Natural killer cell (primary cell): ENCODE measurements at regions not wholly inside any gene's neighbourhood (a gene's known extent, or its start where the extent isn't known, plus 50 kb on each side); places are given as distances from the start of the nearest gene placed in this dataset.

ENCODE experiments used
- ATAC-seq, 3 donors: fragments of 150-1000 bp in 2 of 3; fragments of 200-7000 bp in 1 of 3; cut with Tn5 transposase; 1 replicate in 1 of 3; 2 replicates in 2 of 3; pipeline ENCODE4 v1.10.0; 2021; ENCODE audit warnings: mild to moderate bottlenecking in 2 of 3, moderate library complexity in 2 of 3
- DNase-seq, 2 donors: peaks; one replicate each; pipeline versions ENCODE4 v3.0.0 to v3.0.0-alpha.2; 2013 to 2021; ENCODE audit warnings: mixed read lengths in 1 of 2
- H3K27ac ChIP-seq: one replicate; pipeline ENCODE4 v1.5.1; 2013; ENCODE audit warnings: mild to moderate bottlenecking, low read length
- H3K27me3 ChIP-seq: one replicate; pipeline ENCODE4 v1.6.1; 2013; ENCODE audit warnings: low read length; ENCODE audit not compliant: control insufficient read depth, insufficient read depth
- H3K36me3 ChIP-seq: one replicate; pipeline ENCODE4 v1.6.1; 2013; ENCODE audit warnings: low read length; ENCODE audit not compliant: control insufficient read depth, insufficient read depth
- H3K4me1 ChIP-seq: one replicate; pipeline ENCODE4 v1.6.1; 2013; ENCODE audit warnings: low read length; ENCODE audit not compliant: control insufficient read depth, insufficient read depth
- H3K4me3 ChIP-seq: one replicate; pipeline ENCODE4 v1.5.1; 2013; ENCODE audit warnings: low read length
- H3K9me3 ChIP-seq: one replicate; pipeline ENCODE4 v1.6.1; 2013; ENCODE audit warnings: low read length; ENCODE audit not compliant: control insufficient read depth, insufficient read depth
- H3K27ac Mint-ChIP-seq, 2 donors: one replicate each; pipeline ENCODE4 v1.8.0; 2022; ENCODE audit warnings: mild to moderate bottlenecking in 2 of 2, mixed read lengths in 2 of 2, moderate library complexity in 1 of 2
- H3K27me3 Mint-ChIP-seq, 2 donors: one replicate each; pipeline ENCODE4 v1.8.0; 2022; ENCODE audit warnings: low read depth in 2 of 2, mixed read lengths in 2 of 2
- H3K36me3 Mint-ChIP-seq: one replicate; pipeline ENCODE4 v1.8.0; 2022; ENCODE audit warnings: mixed read lengths
- H3K4me1 Mint-ChIP-seq, 2 donors: one replicate each; pipeline ENCODE4 v1.8.0; 2022; ENCODE audit warnings: mixed read lengths in 2 of 2
- H3K4me3 Mint-ChIP-seq: one replicate; pipeline ENCODE4 v1.8.0; 2022; ENCODE audit warnings: mild to moderate bottlenecking, moderate library complexity, mixed read lengths
- H3K9me3 Mint-ChIP-seq, 2 donors: one replicate each; pipeline ENCODE4 v1.8.0; 2022; ENCODE audit warnings: mixed read lengths in 2 of 2
- WGBS: methylation state at CpG from one replicate; pipeline ENCODE4 v1.1.7; 2013; ENCODE audit warnings: missing lambda C conversion rate; ENCODE audit not compliant: insufficient coverage; 5-methylcytosine and 5-hydroxymethylcytosine counted together
- intact Hi-C: fragments of 100-400 bp; cut with micrococcal nuclease; formaldehyde crosslinking; loops from one replicate; pipeline ENCODE4 v1.14.2; 2022
- TF ChIP-seq, protein P1 (sequence below): fragments of 200-600 bp; IDR thresholded peaks from one replicate; pipeline ENCODE4 v1.8.0; 2022; ENCODE audit warnings: antibody characterized with exemption

DNA sequence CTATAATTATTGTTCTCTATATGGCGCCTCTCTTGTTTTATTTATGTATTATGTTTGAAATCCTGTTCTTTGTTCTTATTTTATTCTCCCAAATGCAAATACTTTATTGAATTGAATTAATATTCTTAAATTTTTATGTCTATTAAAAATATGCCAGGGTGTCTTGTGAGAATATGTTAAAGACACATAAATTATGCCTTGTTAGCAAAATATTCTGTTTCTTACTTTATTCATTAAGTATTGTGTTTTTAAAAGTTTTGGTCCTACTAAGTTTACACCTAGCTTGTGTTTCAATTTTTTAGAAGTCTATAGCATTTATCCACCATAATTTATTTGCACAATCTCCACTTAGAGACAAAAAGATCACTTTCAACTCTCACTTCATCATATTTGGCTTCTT, 741.5 kb upstream of the SLC39A10 start:
- intact Hi-C loops = no loop called here
- Mint-ChIP-seq H3K4me3 (no peak overlapping the region), H3K9me3 (peaks cover 0 to 9% of the 10 kb centered on the region in 2 donors), H3K36me3 (no peaks in the 10 kb centered on the region), H3K27me3 (no peaks in the 10 kb centered on the region), H3K4me1 (no peaks in the 10 kb centered on the region), H3K27ac (no peak overlapping the region)
- Histone ChIP-seq H3K9me3 (no peaks in the 10 kb centered on the region), H3K27ac (no peak overlapping the region), H3K4me1 (no peaks in the 10 kb centered on the region), H3K27me3 (no peaks in the 10 kb centered on the region), H3K36me3 (no peaks in the 10 kb centered on the region), H3K4me3 (no peak overlapping the region)
- TF ChIP-seq, protein P1, sequence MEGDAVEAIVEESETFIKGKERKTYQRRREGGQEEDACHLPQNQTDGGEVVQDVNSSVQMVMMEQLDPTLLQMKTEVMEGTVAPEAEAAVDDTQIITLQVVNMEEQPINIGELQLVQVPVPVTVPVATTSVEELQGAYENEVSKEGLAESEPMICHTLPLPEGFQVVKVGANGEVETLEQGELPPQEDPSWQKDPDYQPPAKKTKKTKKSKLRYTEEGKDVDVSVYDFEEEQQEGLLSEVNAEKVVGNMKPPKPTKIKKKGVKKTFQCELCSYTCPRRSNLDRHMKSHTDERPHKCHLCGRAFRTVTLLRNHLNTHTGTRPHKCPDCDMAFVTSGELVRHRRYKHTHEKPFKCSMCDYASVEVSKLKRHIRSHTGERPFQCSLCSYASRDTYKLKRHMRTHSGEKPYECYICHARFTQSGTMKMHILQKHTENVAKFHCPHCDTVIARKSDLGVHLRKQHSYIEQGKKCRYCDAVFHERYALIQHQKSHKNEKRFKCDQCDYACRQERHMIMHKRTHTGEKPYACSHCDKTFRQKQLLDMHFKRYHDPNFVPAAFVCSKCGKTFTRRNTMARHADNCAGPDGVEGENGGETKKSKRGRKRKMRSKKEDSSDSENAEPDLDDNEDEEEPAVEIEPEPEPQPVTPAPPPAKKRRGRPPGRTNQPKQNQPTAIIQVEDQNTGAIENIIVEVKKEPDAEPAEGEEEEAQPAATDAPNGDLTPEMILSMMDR = no peak
- DNase-seq = no peak
- WGBS = no CpG with 5 or more reads among the region's 1 CpG
- no peak for ATAC-seq

DNA sequence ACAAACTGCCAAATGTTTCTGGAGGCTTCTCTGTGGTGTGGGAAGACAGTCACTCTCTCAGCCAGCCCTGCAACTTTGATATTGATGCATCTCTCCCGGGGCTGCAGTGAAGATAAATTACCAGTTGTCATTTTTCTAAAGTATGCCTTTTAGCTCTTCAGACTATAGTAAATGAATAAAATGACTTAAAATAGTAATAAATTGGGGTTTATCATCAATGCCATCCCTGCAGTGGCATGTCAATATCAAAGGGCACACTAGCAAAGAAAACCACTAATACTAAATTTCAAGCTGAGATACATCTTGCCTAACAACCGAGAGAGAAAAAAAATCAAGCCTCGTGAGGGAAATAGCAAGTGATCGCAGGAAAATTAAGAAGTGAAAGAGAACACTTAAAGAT, 749.5 kb upstream of the SLC39A10 start:
- Mint-ChIP-seq H3K4me3 (no peak overlapping the region), H3K27me3 (no peaks in the 10 kb centered on the region), H3K9me3 (peaks cover 6 to 7% of the 10 kb centered on the region in 2 donors), H3K36me3 (no peaks in the 10 kb centered on the region), H3K4me1 (no peaks in the 10 kb centered on the region), H3K27ac (no peak overlapping the region)
- Histone ChIP-seq H3K27ac (no peak overlapping the region), H3K4me1 (no peaks in the 10 kb centered on the region), H3K36me3 (no peaks in the 10 kb centered on the region), H3K4me3 (no peak overlapping the region), H3K9me3 (no peaks in the 10 kb centered on the region), H3K27me3 (no peaks in the 10 kb centered on the region)
- DNase-seq = no peak
- no peak for ATAC-seq
- TF ChIP-seq, protein P1 = no peak
- intact Hi-C loops = no loop called here
- WGBS = 97% methylated on average over 4 of the region's 4 CpGs

DNA sequence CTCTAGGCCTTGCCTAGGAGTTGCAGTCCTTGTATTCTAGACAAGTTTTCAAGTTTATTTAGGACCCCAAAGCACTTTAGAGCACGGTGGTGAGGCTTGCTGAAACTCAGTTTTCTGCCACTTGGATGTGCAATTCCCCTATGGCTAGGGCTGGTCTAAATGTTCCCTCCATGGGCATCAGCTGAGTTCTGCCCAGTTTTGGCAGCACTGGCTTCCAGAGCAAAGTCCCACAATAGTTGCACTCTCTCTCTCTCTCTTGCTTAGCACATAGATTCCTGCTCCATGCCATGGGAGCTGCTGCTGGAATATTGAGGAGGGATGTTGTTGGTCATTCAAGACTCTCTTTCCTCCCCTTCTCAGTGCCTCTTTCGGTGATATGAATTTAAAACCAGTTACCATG, 760.2 kb upstream of the SLC39A10 start:
- no peak overlapping the region for H3K27ac Mint-ChIP-seq
- H3K4me3 Mint-ChIP-seq = no peak overlapping the region
- no peak overlapping the region for H3K27ac ChIP-seq
- H3K36me3 ChIP-seq = no peaks in the 10 kb centered on the region
- no peaks in the 10 kb centered on the region for H3K27me3 Mint-ChIP-seq
- DNase-seq (no peak), ATAC-seq (no peak)
- 59% methylated on average over 1 of the region's 2 CpGs for WGBS
- TF ChIP-seq, protein P1 = no peak
- no peaks in the 10 kb centered on the region for H3K4me1 ChIP-seq
- H3K9me3 ChIP-seq = no peaks in the 10 kb centered on the region
- no peak overlapping the region for H3K4me3 ChIP-seq
- no peaks in the 10 kb centered on the region for H3K4me1 Mint-ChIP-seq
- no peaks in the 10 kb centered on the region for H3K36me3 Mint-ChIP-seq
- intact Hi-C loops = no loop called here
- peaks cover 12 to 18% of the 10 kb centered on the region in 2 donors for H3K9me3 Mint-ChIP-seq
- H3K27me3 ChIP-seq = no peaks in the 10 kb centered on the region

DNA sequence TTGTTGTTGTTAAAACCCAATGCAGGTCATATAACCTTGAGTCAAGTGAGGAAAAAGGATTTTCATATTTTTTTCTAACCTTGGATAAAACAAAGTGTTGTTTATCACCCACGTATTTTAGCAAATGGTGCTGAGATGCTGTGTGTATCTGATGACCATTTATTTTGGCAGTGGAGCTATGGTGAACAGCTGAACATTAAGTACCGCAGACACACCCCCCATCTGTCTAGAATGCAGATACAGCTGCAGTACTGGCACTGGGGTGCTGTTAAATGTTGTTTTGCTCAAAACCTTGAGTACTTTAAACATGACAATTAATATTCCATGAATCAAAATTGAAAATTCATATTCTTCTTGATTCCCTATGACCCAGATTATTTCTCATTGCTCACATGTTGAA, 773.3 kb upstream of the SLC39A10 start:
- H3K27me3 ChIP-seq = no peaks in the 10 kb centered on the region
- H3K9me3 ChIP-seq = no peaks in the 10 kb centered on the region
- H3K4me1 Mint-ChIP-seq = no peaks in the 10 kb centered on the region
- intact Hi-C loops = no loop called here
- H3K27me3 Mint-ChIP-seq = no peaks in the 10 kb centered on the region
- no peak overlapping the region for H3K4me3 ChIP-seq
- no peaks in the 10 kb centered on the region for H3K36me3 ChIP-seq
- H3K4me1 ChIP-seq = no peaks in the 10 kb centered on the region
- no peaks in the 10 kb centered on the region for H3K36me3 Mint-ChIP-seq
- 88% methylated on average over 2 of the region's 2 CpGs for WGBS
- H3K27ac Mint-ChIP-seq = no peak overlapping the region
- TF ChIP-seq, protein P1 = no peak
- H3K4me3 Mint-ChIP-seq = no peak overlapping the region
- no peak overlapping the region for H3K27ac ChIP-seq
- DNase-seq (no peak), ATAC-seq (no peak)
- peaks cover 2 to 4% of the 10 kb centered on the region in 2 donors for H3K9me3 Mint-ChIP-seq
